H1 (cell line): ENCODE measurements at regions not wholly inside any gene's neighbourhood (a gene's known extent, or its start where the extent isn't known, plus 50 kb on each side); places are given as distances from the start of the nearest gene placed in this dataset.

ENCODE experiments used
- CTCF ChIA-PET: fragments of 300-600 bp; sonication (Branson Sonifier 250); formaldehyde crosslinking; loops from one replicate; lab custom pipeline; 2021; ENCODE audit not compliant: partially characterized antibody; lab: Charles Lee
- POLR2A ChIA-PET: fragments of 300-600 bp; sonication (Branson Sonifier 250); formaldehyde crosslinking; loops from one replicate; lab custom pipeline; 2021; ENCODE audit warnings: inconsistent platforms; ENCODE audit not compliant: partially characterized antibody; lab: Charles Lee
- DNase-seq, 2 experiments: peaks; one replicate each; pipeline versions ENCODE4 v3.0.0 to v3.0.0-alpha.2; 2010 to 2022; ENCODE audit warnings: low spot score in 2 of 2, low read depth in 1 of 2, mixed read lengths in 1 of 2
- FAIRE-seq: peaks from 2 replicates; lab custom pipeline; 2011; peaks lifted over from hg19 to GRCh38; lab: Jason Lieb, UNC
- H2AFZ ChIP-seq: 2 replicates; pipeline ENCODE4 v1.8.1; 2012; ENCODE audit warnings: low read length, inconsistent platforms
- H2AK5ac ChIP-seq: 2 replicates; pipeline ENCODE4 v1.6.1; 2013; ENCODE audit warnings: low read depth, low read length
- H2BK120ac ChIP-seq: replicated peaks from 2 replicates; pipeline ENCODE3; 2013; ENCODE audit warnings: low read depth, low read length, inconsistent platforms
- H2BK12ac ChIP-seq: 2 replicates; pipeline ENCODE4 v1.6.1; 2013; ENCODE audit warnings: low read depth, low read length
- H2BK15ac ChIP-seq: 2 replicates; pipeline ENCODE4 v1.6.1; 2013; ENCODE audit warnings: low read length
- H2BK20ac ChIP-seq: 2 replicates; pipeline ENCODE4 v1.6.1; 2013; ENCODE audit warnings: low read length
- H2BK5ac ChIP-seq: 2 replicates; pipeline ENCODE4 v1.6.1; 2013; ENCODE audit warnings: low read depth, low read length
- H3K14ac ChIP-seq: 2 replicates; pipeline ENCODE4 v1.6.1; 2013; ENCODE audit warnings: inconsistent platforms; ENCODE audit not compliant: insufficient read length
- H3K18ac ChIP-seq: 2 replicates; pipeline ENCODE4 v1.6.1; 2013; ENCODE audit warnings: low read length; ENCODE audit errors: extremely low read depth
- H3K23ac ChIP-seq: 2 replicates; pipeline ENCODE4 v1.6.1; 2013; ENCODE audit warnings: inconsistent platforms; ENCODE audit not compliant: insufficient read length
- H3K23me2 ChIP-seq: 2 replicates; pipeline ENCODE4 v1.6.1; 2013; ENCODE audit warnings: low read depth, low read length
- H3K27ac ChIP-seq: 2 replicates; pipeline ENCODE4 v1.6.1; 2011; ENCODE audit warnings: low read depth, low read length, inconsistent platforms
- H3K27me3 ChIP-seq, 4 experiments: replicated peaks in 1 of 4; 1 replicate in 1 of 4; 2 replicates in 3 of 4; pipeline versions ENCODE4 v1.6.1 to v1.8.1; 2011 to 2013; ENCODE audit warnings: low read length in 3 of 4, mild to moderate bottlenecking in 3 of 4, inconsistent platforms in 2 of 4, mixed read lengths in 2 of 4, moderate library complexity in 1 of 4; ENCODE audit not compliant: control insufficient read depth in 3 of 4, insufficient read depth in 3 of 4; ENCODE audit errors: extremely low read depth in 1 of 4
- H3K36me3 ChIP-seq, 4 experiments: 2 replicates each; pipeline versions ENCODE4 v1.6.1 to v1.8.1; 2011 to 2013; ENCODE audit warnings: mild to moderate bottlenecking in 4 of 4, low read length in 3 of 4, moderate library complexity in 2 of 4, control low read depth in 1 of 4, inconsistent platforms in 1 of 4; ENCODE audit not compliant: insufficient read depth in 4 of 4, control insufficient read depth in 2 of 4
- H3K4ac ChIP-seq: replicated peaks from 2 replicates; pipeline ENCODE3; 2013; ENCODE audit warnings: low read length, low read depth, mixed read lengths, inconsistent platforms; ENCODE audit not compliant: insufficient read length
- H3K4me1 ChIP-seq, 4 experiments: replicated peaks in 1 of 4; 1 replicate in 1 of 4; 2 replicates in 3 of 4; pipeline versions ENCODE4 v1.6.1 to v1.8.1; 2011 to 2013; ENCODE audit warnings: low read length in 3 of 4, inconsistent platforms in 2 of 4, mixed read lengths in 1 of 4; ENCODE audit not compliant: insufficient read depth in 4 of 4, control insufficient read depth in 3 of 4
- H3K4me2 ChIP-seq, 2 experiments: 2 replicates each; pipeline versions ENCODE4 v1.6.1 to v1.8.1; 2011 to 2013; ENCODE audit warnings: low read depth in 2 of 2, low read length in 2 of 2, control low read depth in 1 of 2, inconsistent platforms in 1 of 2, mild to moderate bottlenecking in 1 of 2; ENCODE audit not compliant: insufficient read depth in 1 of 2
- H3K4me3 ChIP-seq, 4 experiments: fragments of 200-600, 300-600 bp in 1 of 4; sonication (generic), shearing (Covaris generic), sonication (Bioruptor Twin) in 1 of 4; 2 replicates each; pipeline versions ENCODE4 v1.5.1 to v1.8.1; 2011 to 2016; ENCODE audit warnings: low read length in 4 of 4, low read depth in 3 of 4, control low read depth in 2 of 4, inconsistent platforms in 2 of 4, mild to moderate bottlenecking in 2 of 4, mixed read lengths in 1 of 4, moderate library complexity in 1 of 4; ENCODE audit not compliant: insufficient read depth in 2 of 4; ENCODE audit errors: extremely low read depth in 1 of 4
- H3K56ac ChIP-seq: replicated peaks from 2 replicates; pipeline ENCODE3; 2013; ENCODE audit warnings: low read depth, mild to moderate bottlenecking, mixed read lengths, low read length, inconsistent platforms; ENCODE audit not compliant: insufficient read length
- H3K79me1 ChIP-seq: 2 replicates; pipeline ENCODE4 v1.6.1; 2013; ENCODE audit warnings: low read depth, low read length, control low read depth
- H3K79me2 ChIP-seq, 2 experiments: 2 replicates each; pipeline versions ENCODE4 v1.6.1 to v1.8.1; 2012 to 2013; ENCODE audit warnings: low read length in 2 of 2, mild to moderate bottlenecking in 2 of 2, inconsistent platforms in 1 of 2; ENCODE audit not compliant: insufficient read depth in 2 of 2, control insufficient read depth in 1 of 2
- H3K9ac ChIP-seq, 4 experiments: replicated peaks in 1 of 4; 1 replicate in 1 of 4; 2 replicates in 3 of 4; pipeline versions ENCODE4 v1.6.1 to v1.8.1; 2011 to 2013; ENCODE audit warnings: low read depth in 3 of 4, low read length in 3 of 4, control low read depth in 2 of 4, mild to moderate bottlenecking in 2 of 4, moderate library complexity in 2 of 4, inconsistent platforms in 1 of 4; ENCODE audit errors: extremely low read depth in 1 of 4
- H3K9me3 ChIP-seq, 2 experiments: 2 replicates each; pipeline versions ENCODE4 v1.6.1 to v1.8.1; 2012 to 2013; ENCODE audit warnings: mild to moderate bottlenecking in 2 of 2, moderate library complexity in 2 of 2, control low read depth in 1 of 2, inconsistent platforms in 1 of 2, low read depth in 1 of 2, low read length in 1 of 2, mixed read lengths in 1 of 2; ENCODE audit not compliant: insufficient read depth in 2 of 2
- H4K20me1 ChIP-seq, 2 experiments: replicated peaks in 1 of 2; 2 replicates each; pipeline versions ENCODE3 to v1.8.1; 2011 to 2013; ENCODE audit warnings: inconsistent platforms in 2 of 2, low read length in 2 of 2, mild to moderate bottlenecking in 1 of 2; ENCODE audit not compliant: insufficient read depth in 2 of 2, control insufficient read depth in 1 of 2
- H4K5ac ChIP-seq: 2 replicates; pipeline ENCODE4 v1.6.1; 2013; ENCODE audit warnings: low read length, low read depth, mixed read lengths, inconsistent platforms; ENCODE audit not compliant: insufficient read length
- H4K8ac ChIP-seq: 2 replicates; pipeline ENCODE4 v1.8.0; 2013; ENCODE audit warnings: mild to moderate bottlenecking, moderate library complexity, low read length, inconsistent platforms; ENCODE audit not compliant: insufficient read depth; ENCODE audit errors: extremely low read depth
- H4K91ac ChIP-seq: replicated peaks from 2 replicates; pipeline ENCODE3; 2013; ENCODE audit warnings: low read length, mixed read lengths, inconsistent platforms; ENCODE audit not compliant: insufficient read length
- BCL11A ChIP-seq, 2 experiments: IDR thresholded peaks; one replicate each; pipeline ENCODE4 v1.6.1; 2011; ENCODE audit warnings: low read depth in 2 of 2, low read length in 2 of 2, mild to moderate bottlenecking in 2 of 2
- CEBPB ChIP-seq: IDR thresholded peaks from 2 replicates; pipeline ENCODE4 v1.6.1; 2012; ENCODE audit warnings: low read depth, low read length
- EP300 ChIP-seq, 2 experiments: IDR thresholded peaks; 1 replicate in 1 of 2; 2 replicates in 1 of 2; pipeline ENCODE4 v1.6.1; 2011 to 2012; ENCODE audit warnings: low read depth in 2 of 2, low read length in 2 of 2, mild to moderate bottlenecking in 2 of 2, borderline replicate concordance in 1 of 2, inconsistent platforms in 1 of 2, moderate library complexity in 1 of 2
- HDAC2 ChIP-seq, 2 experiments: fragments of 300-600 bp in 1 of 2; sonication (generic) in 1 of 2; IDR thresholded peaks; 2 replicates each; pipeline ENCODE4 v1.6.1; 2011 to 2012; ENCODE audit warnings: low read depth in 2 of 2, low read length in 2 of 2, mild to moderate bottlenecking in 2 of 2, moderate library complexity in 2 of 2, borderline replicate concordance in 1 of 2, inconsistent platforms in 1 of 2
- KDM1A ChIP-seq: fragments of 200-600, 300-600 bp; sonication (generic); IDR thresholded peaks from 2 replicates; pipeline ENCODE4 v1.7.1; 2016; ENCODE audit warnings: mild to moderate bottlenecking, low read length, borderline replicate concordance
- KDM4A ChIP-seq: IDR thresholded peaks from one replicate; pipeline ENCODE4 v1.7.1; 2012; ENCODE audit warnings: low read depth, mild to moderate bottlenecking, moderate library complexity, low read length, inconsistent platforms; ENCODE audit not compliant: severe bottlenecking
- NRF1 ChIP-seq: IDR thresholded peaks from 2 replicates; pipeline ENCODE4 v1.6.1; 2011; ENCODE audit warnings: mild to moderate bottlenecking, low read depth, low read length, improper control_type of control experiment
- POLR2AphosphoS5 ChIP-seq: IDR thresholded peaks from 2 replicates; pipeline ENCODE4 v1.6.1; 2011; ENCODE audit warnings: low read depth, low read length
- RFX5 ChIP-seq: IDR thresholded peaks from 2 replicates; pipeline ENCODE4 v1.6.1; 2011; ENCODE audit warnings: low read depth, low read length, improper control_type of control experiment, borderline replicate concordance
- SUZ12 ChIP-seq: fragments of 200-600 bp; sonication (generic); IDR thresholded peaks from 2 replicates; pipeline ENCODE4 v1.6.1; 2012; ENCODE audit warnings: mild to moderate bottlenecking, inconsistent platforms, low read length, moderate library complexity, mixed read lengths
- YY1 ChIP-seq: IDR thresholded peaks from 2 replicates; pipeline ENCODE4 v1.6.1; 2011; ENCODE audit warnings: low read depth, mild to moderate bottlenecking, low read length
- WGBS, 2 experiments: shearing (Covaris generic) in 1 of 2; methylation state at CpG; one replicate each; pipeline versions ENCODE4 v1.1.6 to v1.1.7; 2013 to 2015; ENCODE audit warnings: low lambda C conversion rate in 2 of 2, mixed read lengths in 2 of 2, inconsistent platforms in 1 of 2, low coverage in 1 of 2, missing lambda C conversion rate in 1 of 2; ENCODE audit not compliant: insufficient replicate concordance in 2 of 2, insufficient coverage in 1 of 2, insufficient read length in 1 of 2; ENCODE audit errors: extremely low coverage in 1 of 2, missing lambda C conversion rate in 1 of 2; 5-methylcytosine and 5-hydroxymethylcytosine counted together
- TF ChIP-seq, protein P1 (sequence below): IDR thresholded peaks from 2 replicates; pipeline ENCODE4 v1.6.1; 2011; ENCODE audit warnings: low read length, improper control_type of control experiment

- no peak overlapping the region for H2AK5ac ChIP-seq
- H3K27me3 ChIP-seq = no peaks in the 10 kb centered on the region
- no peaks in the 10 kb centered on the region for H3K79me1 ChIP-seq
- CTCF ChIA-PET = interaction anchor here (1.8 to 2.1 kb wide), 2 partner anchors 8 to 11 kb away, joined by 4 to 7 read pairs; no protein-coding TSS in a partner anchor
- no peak overlapping the region for H3K23ac ChIP-seq
- no peak overlapping the region for H2BK12ac ChIP-seq
- WGBS, 2 experiments = 85% methylated on average over 7 of the region's 7 CpGs; no CpG with 5 or more reads in 1 of the 2 experiments
- H4K20me1 ChIP-seq = no peaks in the 10 kb centered on the region
- no peak overlapping the region for H2BK120ac ChIP-seq
- H4K8ac ChIP-seq = no peak overlapping the region; the same call in 1 of the 2 replicates
- no peak overlapping the region for H3K4me2 ChIP-seq
- H2AFZ ChIP-seq = no peak overlapping the region
- FAIRE-seq = no peak
- POLR2A ChIA-PET = no interaction called here
- DNase-seq = peak in 1 of 2 experiments; percentile 22
- H3K4me3 ChIP-seq = no peak overlapping the region
- TF ChIP-seq SUZ12 (no peak), EP300 (IDR thresholded peaks at IDR 0.05; ENCODE audit: borderline replicate concordance in 1 of 2, low read depth in 2 of 2, low read length in 2 of 2) (no peak), CEBPB (no peak), KDM1A (no peak), BCL11A (IDR thresholded peaks at IDR 0.05; ENCODE audit: low read depth in 2 of 2, low read length in 2 of 2) (no peak), RFX5 (no peak), KDM4A (no peak), NRF1 (no peak), HDAC2 (IDR thresholded peaks at IDR 0.05; ENCODE audit: borderline replicate concordance in 1 of 2, low read depth in 2 of 2, low read length in 2 of 2) (no peak), POLR2AphosphoS5 (no peak), YY1 (no peak)
- TF ChIP-seq, protein P1, sequence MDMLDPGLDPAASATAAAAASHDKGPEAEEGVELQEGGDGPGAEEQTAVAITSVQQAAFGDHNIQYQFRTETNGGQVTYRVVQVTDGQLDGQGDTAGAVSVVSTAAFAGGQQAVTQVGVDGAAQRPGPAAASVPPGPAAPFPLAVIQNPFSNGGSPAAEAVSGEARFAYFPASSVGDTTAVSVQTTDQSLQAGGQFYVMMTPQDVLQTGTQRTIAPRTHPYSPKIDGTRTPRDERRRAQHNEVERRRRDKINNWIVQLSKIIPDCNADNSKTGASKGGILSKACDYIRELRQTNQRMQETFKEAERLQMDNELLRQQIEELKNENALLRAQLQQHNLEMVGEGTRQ = no peak
- no peak overlapping the region for H3K14ac ChIP-seq
- no peak overlapping the region; the same call in 1 of the 2 replicates for H2BK5ac ChIP-seq
- no peaks in the 10 kb centered on the region for H3K36me3 ChIP-seq
- H3K23me2 ChIP-seq = peaks cover 4% of the 10 kb centered on the region; the same call in 1 of the 2 replicates
- H3K79me2 ChIP-seq = no peaks in the 10 kb centered on the region
- no peak overlapping the region for H2BK20ac ChIP-seq
- no peak overlapping the region for H3K56ac ChIP-seq
- no peak overlapping the region for H3K4ac ChIP-seq
- no peak overlapping the region for H4K91ac ChIP-seq
- no peak overlapping the region for H3K27ac ChIP-seq
- no peak overlapping the region for H3K18ac ChIP-seq
- H2BK15ac ChIP-seq = no peak overlapping the region
- H4K5ac ChIP-seq = no peak overlapping the region
- no peaks in the 10 kb centered on the region for H3K9me3 ChIP-seq
- no peaks in the 10 kb centered on the region for H3K4me1 ChIP-seq
- no peak overlapping the region for H3K9ac ChIP-seq
Measured at GRCh38 chr1:30330644-30331043, 392.7 kb downstream of the MATN1 start.
